Heart left ventricle (tissue), 16 donors: ENCODE measurements at regions not wholly inside any gene's neighbourhood (a gene's known extent, or its start where the extent isn't known, plus 50 kb on each side); places are given as distances from the start of the nearest gene placed in this dataset.
A peak's percentile ranks its signal among the peaks of the same experiment; 100 is the strongest.

Source experiments
- ATAC-seq, 4 donors: fragments of 200-7000 bp; cut with Tn5 transposase; one replicate each; pipeline ENCODE4 v1.9.1; 2020 to 2022; ENCODE audit warnings: moderate library complexity in 4 of 4, mild to moderate bottlenecking in 3 of 4, moderate number of reproducible peaks in 1 of 4
- DNase-seq, 5 donors: peaks; one replicate each; pipeline ENCODE4 v3.0.0-alpha.2; 2020
- H3K27ac ChIP-seq, 12 donors: fragments of 200-600 bp; sonication (generic) in 4 of 12; one replicate each; pipeline versions ENCODE4 v1.5.0 to v1.8.0; 2016 to 2022; ENCODE audit warnings: mild to moderate bottlenecking in 2 of 12
- H3K27me3 ChIP-seq, 9 donors: fragments of 200-600 bp; sonication (generic) in 2 of 9; one replicate each; pipeline versions ENCODE4 v1.5.1 to v1.8.0; 2016 to 2022; ENCODE audit warnings: mild to moderate bottlenecking in 3 of 9
- H3K36me3 ChIP-seq, 9 donors: fragments of 200-600 bp; sonication (generic) in 2 of 9; one replicate each; pipeline versions ENCODE4 v1.5.0 to v1.8.0; 2018 to 2022; ENCODE audit warnings: mild to moderate bottlenecking in 2 of 9
- H3K4me1 ChIP-seq, 12 donors: fragments of 200-600 bp; sonication (generic) in 4 of 12; one replicate each; pipeline versions ENCODE4 v1.5.0 to v1.8.0; 2016 to 2022; ENCODE audit warnings: mild to moderate bottlenecking in 3 of 12
- H3K4me3 ChIP-seq, 12 donors: fragments of 200-600 bp; sonication (generic) in 4 of 12; one replicate each; pipeline versions ENCODE4 v1.5.0 to v1.8.0; 2017 to 2022; ENCODE audit warnings: mild to moderate bottlenecking in 9 of 12, moderate library complexity in 4 of 12
- H3K9me3 ChIP-seq, 12 donors: fragments of 200-600 bp; sonication (generic) in 4 of 12; one replicate each; pipeline versions ENCODE4 v1.5.0 to v1.8.0; 2016 to 2022; ENCODE audit warnings: mild to moderate bottlenecking in 1 of 12
- CTCF ChIP-seq, 12 donors: fragments of 200-600 bp; sonication (generic) in 4 of 12; IDR thresholded peaks; one replicate each; pipeline versions ENCODE4 v1.5.0 to v1.8.0; 2018 to 2022; ENCODE audit warnings: antibody characterized with exemption in 12 of 12, mild to moderate bottlenecking in 5 of 12
- POLR2A ChIP-seq, 2 donors: fragments of 450-650 bp; IDR thresholded peaks; one replicate each; pipeline ENCODE4 v1.6.1; 2017; ENCODE audit warnings: antibody characterized with exemption in 2 of 2, mild to moderate bottlenecking in 2 of 2, moderate library complexity in 2 of 2
- WGBS, 4 donors: extraction: QIAGEN DNeasy Blood & Tissue Kit in 2 of 4; methylation state at CpG; one replicate each; pipeline versions ENCODE4 v1.1.5 to v1.1.7; 2013 to 2018; 5-methylcytosine and 5-hydroxymethylcytosine counted together
- intact Hi-C, 10 donors: fragments of 100-400 bp; cut with DNase I; formaldehyde crosslinking; loops; one replicate each; pipeline versions ENCODE4 v1.11.1 to v1.14.2; 2022
- donor health status: ischemic (EF 13 %, LVEDD 7.1; RV severe dilation, severe dysfunction).
- donor health status: healthy with polysubstance abuse.
- donor health status: DM: no; HTN: yes; CAD: no.
- donor health status: DM: no; HTN: no; CAD: no.
- donor health status: ischemic (EF 25% LVEDD 6.9; RV normal size, moderate dysfunction).
- donor health status: ischemic (EF 25% LVEDD 5.7; RV mildly dilated, moderate dysfunction).
- donor health status: healthy.
- donor health status: DM: yes; HTN: yes; CAD: no.
- donor health status: ischemic (EF 35%, LVEDD 5.7; RV mildly dilated, moderate dysfunction).
- donor health status: nonischemic (EF 11% LVEDD 7.7; RV severe dilation, severe dysfunction).
- donor health status: DM: yes; HTN: yes; CAD: no.
- donor health status: PGD.
- donor health status: ischemic (EF 29% LVEDD 5.4; RV normal size, mild dysfunction).
- donor health status: nonischemic (EF 23%, LVEDD 6.1; RV moderate dilation, normal function).

GRCh38 chr6:28707387-28708282 is 182.0 kb downstream of the GPX5 start:
- Histone ChIP-seq H3K9me3 (peaks cover 0 to 30% (median 10%) of the 10 kb centered on the region in 12 donors), H3K27ac (no peak overlapping the region), H3K4me1 (no peaks in the 10 kb centered on the region), H3K4me3 (no peak overlapping the region), H3K36me3 (no peaks in the 10 kb centered on the region), H3K27me3 (peaks cover 0 to 69% (median 16%) of the 10 kb centered on the region in 9 donors)
- DNase-seq (no peak), ATAC-seq (no peak)
- TF ChIP-seq POLR2A (IDR thresholded peaks at IDR 0.05): no peak
- no peak for TF ChIP-seq CTCF (IDR thresholded peaks at IDR 0.05)
- 74 to 85% (median 81%) methylated on average over 6 of the region's 6 CpGs for WGBS, 4 donors
- intact Hi-C loops: no loop called here

- DNase-seq: no peak
- H3K27ac ChIP-seq: no peak overlapping the region
- ATAC-seq: no peak
- H3K4me1 ChIP-seq: no peaks in the 10 kb centered on the region
- H3K27me3 ChIP-seq: peaks cover 0 to 56% (median 16%) of the 10 kb centered on the region in 9 donors
- WGBS, 4 donors: 2 to 5% (median 4%) methylated on average over 29 to 30 of the region's 30 CpGs
- H3K9me3 ChIP-seq: peaks cover 0 to 30% (median 10%) of the 10 kb centered on the region in 12 donors
- intact Hi-C loops: no loop called here
- H3K4me3 ChIP-seq: peak overlapping the region in 2 of 12 donors; percentile 7 to 13
- TF ChIP-seq CTCF (IDR thresholded peaks at IDR 0.05) (no peak), POLR2A (IDR thresholded peaks at IDR 0.05) (no peak)
- H3K36me3 ChIP-seq: no peaks in the 10 kb centered on the region
Observed at GRCh38 chr6:28709478-28710349, 184.0 kb downstream of the GPX5 start.

GRCh38 chr6:28710466-28711191 is 184.9 kb downstream of the GPX5 start:
- peaks cover 0 to 47% (median 16%) of the 10 kb centered on the region in 9 donors for H3K27me3 ChIP-seq
- intact Hi-C loops: no loop called here
- TF ChIP-seq POLR2A (IDR thresholded peaks at IDR 0.05): no peak
- no peaks in the 10 kb centered on the region for H3K4me1 ChIP-seq
- H3K36me3 ChIP-seq: no peaks in the 10 kb centered on the region
- H3K27ac ChIP-seq: no peak overlapping the region
- ATAC-seq (no peak), DNase-seq (no peak)
- no peak overlapping the region for H3K4me3 ChIP-seq
- 36 to 55% (median 44%) methylated on average over 16 of the region's 16 CpGs for WGBS, 4 donors
- peaks cover 0 to 30% (median 10%) of the 10 kb centered on the region in 12 donors for H3K9me3 ChIP-seq

GRCh38 chr6:28711325-28711724 is 185.6 kb downstream of the GPX5 start:
- TF ChIP-seq POLR2A (IDR thresholded peaks at IDR 0.05) (no peak), CTCF (IDR thresholded peaks at IDR 0.05) (no peak)
- H3K27ac ChIP-seq: no peak overlapping the region
- no peaks in the 10 kb centered on the region for H3K4me1 ChIP-seq
- DNase-seq (no peak), ATAC-seq (no peak)
- WGBS, 4 donors: 63 to 78% (median 77%) methylated on average over 4 of the region's 4 CpGs
- intact Hi-C loops: no loop called here
- no peaks in the 10 kb centered on the region for H3K36me3 ChIP-seq
- peaks cover 0 to 47% (median 16%) of the 10 kb centered on the region in 9 donors for H3K27me3 ChIP-seq
- H3K4me3 ChIP-seq: no peak overlapping the region
- H3K9me3 ChIP-seq: peaks cover 0 to 30% (median 10%) of the 10 kb centered on the region in 12 donors
